GM12864 (cell line): ENCODE measurements at regions not wholly inside any gene's neighbourhood (a gene's known extent, or its start where the extent isn't known, plus 50 kb on each side); places are given as distances from the start of the nearest gene placed in this dataset.

Experiments used
- DNase-seq: peaks from one replicate; pipeline ENCODE4 v3.0.0-alpha.2; 2011; ENCODE audit warnings: low read depth
- H3K4me3 ChIP-seq: 2 replicates; pipeline ENCODE4 v1.5.1; 2011; ENCODE audit warnings: mild to moderate bottlenecking, low read depth, low read length, control low read depth
- CTCF ChIP-seq: IDR thresholded peaks from 2 replicates; pipeline ENCODE4 v1.5.1; 2011; ENCODE audit warnings: low read depth, mild to moderate bottlenecking, moderate library complexity, low read length, control low read depth, inconsistent platforms; ENCODE audit errors: missing control alignments

GRCh38 chr13:29999492-30000369, 149.3 kb upstream of the UBL3 start:
- TF ChIP-seq CTCF: no peak
- no peak overlapping the region for H3K4me3 ChIP-seq
- no peak for DNase-seq

GRCh38 chr13:29996316-29996715, 145.9 kb upstream of the UBL3 start:
- no peak overlapping the region for H3K4me3 ChIP-seq
- DNase-seq: no peak
- TF ChIP-seq CTCF: no peak

GRCh38 chr13:29994911-29995595, 144.6 kb upstream of the UBL3 start:
- no peak for DNase-seq
- no peak overlapping the region for H3K4me3 ChIP-seq
- TF ChIP-seq CTCF: no peak

GRCh38 chr13:29993716-29994488, 143.5 kb upstream of the UBL3 start:
- TF ChIP-seq CTCF: no peak
- DNase-seq: no peak
- no peak overlapping the region for H3K4me3 ChIP-seq

GRCh38 chr13:29993196-29993595, 142.8 kb upstream of the UBL3 start:
- no peak overlapping the region for H3K4me3 ChIP-seq
- DNase-seq: no peak

GRCh38 chr13:29991343-29991742, 140.9 kb upstream of the UBL3 start:
- no peak for TF ChIP-seq CTCF
- no peak for DNase-seq
- no peak overlapping the region for H3K4me3 ChIP-seq

More at GRCh38 chr13:29993196-29993595, 142.8 kb upstream of the UBL3 start:
- no peak for TF ChIP-seq CTCF
